HL-60 (cell line): ENCODE measurements at regions not wholly inside any gene's neighbourhood (a gene's known extent, or its start where the extent isn't known, plus 50 kb on each side); places are given as distances from the start of the nearest gene placed in this dataset.
A peak's percentile ranks its signal among the peaks of the same experiment; 100 is the strongest.
"Not testable (repeated sequence)": the region's sequence is repeated elsewhere in the genome, so short reads cannot be mapped to it uniquely, and the experiment has no call there.

ENCODE experiments used
- DNase-seq, 2 experiments: peaks; one replicate each; pipeline ENCODE4 v3.0.0-alpha.2; 2010 to 2020; ENCODE audit warnings: low read depth in 1 of 2, low spot score in 1 of 2
- H3K27ac ChIP-seq: fragments of 250-450 bp; sonication (Bioruptor Pico); replicated peaks from 2 replicates; pipeline ENCODE4 v1.5.1; 2020; ENCODE audit warnings: mild to moderate bottlenecking, moderate library complexity
- H3K27me3 ChIP-seq: fragments of 250-450 bp; sonication (Bioruptor Pico); 2 replicates; pipeline ENCODE4 v1.5.1; 2021; ENCODE audit warnings: mild to moderate bottlenecking, moderate library complexity; ENCODE audit not compliant: insufficient read depth, poor library complexity, severe bottlenecking
- H3K4me3 ChIP-seq: replicated peaks from 2 replicates; pipeline ENCODE4 v1.5.1; 2011; ENCODE audit warnings: mild to moderate bottlenecking, control low read depth, low read length; ENCODE audit not compliant: insufficient read depth
- CTCF ChIP-seq: IDR thresholded peaks from one replicate; pipeline ENCODE4 v1.5.1; 2011; ENCODE audit warnings: low read length, control low read depth, inconsistent platforms; ENCODE audit not compliant: insufficient read depth
- GABPA ChIP-seq: IDR thresholded peaks from 2 replicates; pipeline ENCODE4 v1.6.1; 2012; ENCODE audit warnings: low read depth
- POLR2AphosphoS5 ChIP-seq: IDR thresholded peaks from 2 replicates; pipeline ENCODE4 v1.6.1; 2012; ENCODE audit warnings: low read depth
- REST ChIP-seq: IDR thresholded peaks from 2 replicates; pipeline ENCODE4 v1.6.1; 2012; ENCODE audit warnings: low read depth; ENCODE audit not compliant: insufficient replicate concordance
- SPI1 ChIP-seq: IDR thresholded peaks from 2 replicates; pipeline ENCODE4 v1.6.1; 2012; ENCODE audit warnings: low read depth, mild to moderate bottlenecking, borderline replicate concordance

GRCh38 chr12:11545484-11546330 is 103.8 kb upstream of the ETV6 start:
- Histone ChIP-seq H3K4me3 (no peak overlapping the region), H3K27ac (peak overlapping the region; percentile 10; the same call in 1 of the 2 replicates), H3K27me3 (no peaks in the 10 kb centered on the region)
- DNase-seq, result peak in 1 of 2 experiments; percentile 40
- TF ChIP-seq GABPA (peak; percentile 41; the same call in 1 of the 2 replicates), CTCF (no peak)

GRCh38 chr12:11546582-11547270 is 102.7 kb upstream of the ETV6 start:
- not testable (repeated sequence) for H3K27me3 ChIP-seq, H3K4me3 ChIP-seq, DNase-seq, H3K27ac ChIP-seq

GRCh38 chr12:11547271-11547646 is 102.2 kb upstream of the ETV6 start:
- H3K4me3 ChIP-seq, H3K27ac ChIP-seq, H3K27me3 ChIP-seq, DNase-seq: not testable (repeated sequence)

- DNase-seq, result no peak
- no peaks in the 10 kb centered on the region for H3K27me3 ChIP-seq
- H3K4me3 ChIP-seq, result no peak overlapping the region
- TF ChIP-seq GABPA, result no peak
- no peak for TF ChIP-seq SPI1
- TF ChIP-seq REST, result no peak
- no peak for TF ChIP-seq CTCF
- no peak for TF ChIP-seq POLR2AphosphoS5
- no peak overlapping the region for H3K27ac ChIP-seq
These were observed 100.4 kb upstream of the ETV6 start for GRCh38 chr12:11549119-11549518.

GRCh38 chr12:11553871-11554533 is 95.5 kb upstream of the ETV6 start:
- Histone ChIP-seq H3K27me3 (no peaks in the 10 kb centered on the region), H3K4me3 (no peak overlapping the region), H3K27ac (no peak overlapping the region)
- peak; percentile 38 to 66 for DNase-seq
- peak; percentile 29 for TF ChIP-seq CTCF
- peak; percentile 62 for TF ChIP-seq REST
- no peak for TF ChIP-seq POLR2AphosphoS5
- no peak for TF ChIP-seq SPI1
- no peak for TF ChIP-seq GABPA
